A673 (cell line): ENCODE measurements at regions not wholly inside any gene's neighbourhood (a gene's known extent, or its start where the extent isn't known, plus 50 kb on each side); places are given as distances from the start of the nearest gene placed in this dataset.

Experiments used
- BruUV-seq: library from RNA; stranded (reverse); fragments of 400-500 nt; replicated peaks from 2 replicates; lab custom pipeline; 2021; lab: Mats Ljungman, UMichigan
- CTCF ChIA-PET: fragments of 300-600 bp; sonication (Branson Sonifier 250); formaldehyde crosslinking; loops from one replicate; lab custom pipeline; 2022; ENCODE audit warnings: antibody characterized with exemption; lab: Charles Lee
- POLR2A ChIA-PET: fragments of 300-600 bp; sonication (Branson Sonifier 250); formaldehyde crosslinking; loops from one replicate; lab custom pipeline; 2022; ENCODE audit warnings: antibody characterized with exemption; ENCODE audit not compliant: low non-redundant PET; lab: Charles Lee
- DNase-seq: peaks from one replicate; pipeline ENCODE4 v3.0.0-alpha.2; 2015; ENCODE audit warnings: low spot score
- H3K27ac ChIP-seq: fragments of 200-600 bp; sonication (generic); 2 replicates; pipeline ENCODE4 v1.5.1; 2016; ENCODE audit warnings: mixed run types, low read depth, mild to moderate bottlenecking, mixed read lengths, antibody characterized with exemption, low read length; ENCODE audit not compliant: poor library complexity, severe bottlenecking
- H3K27me3 ChIP-seq: fragments of 200-600 bp; sonication (generic); replicated peaks from 2 replicates; pipeline ENCODE4 v1.6.1; 2017; ENCODE audit warnings: mixed run types, low read depth, mild to moderate bottlenecking, mixed read lengths, antibody characterized with exemption, low read length; ENCODE audit not compliant: insufficient read depth, poor library complexity
- H3K36me3 ChIP-seq: fragments of 200-600 bp; sonication (generic); 2 replicates; pipeline ENCODE4 v1.6.1; 2016; ENCODE audit warnings: mixed run types, mild to moderate bottlenecking, mixed read lengths, antibody characterized with exemption, low read length; ENCODE audit not compliant: insufficient read depth, poor library complexity, severe bottlenecking
- H3K4me1 ChIP-seq: fragments of 200-600 bp; sonication (generic); 2 replicates; pipeline ENCODE4 v1.6.1; 2017; ENCODE audit warnings: mixed run types, mild to moderate bottlenecking, mixed read lengths, antibody characterized with exemption, low read length; ENCODE audit not compliant: insufficient read depth, poor library complexity, severe bottlenecking
- H3K4me3 ChIP-seq: fragments of 200-600 bp; sonication (generic); 2 replicates; pipeline ENCODE4 v1.5.1; 2016; ENCODE audit warnings: low read depth, mixed run types, mild to moderate bottlenecking, mixed read lengths, low read length; ENCODE audit not compliant: poor library complexity, severe bottlenecking
- H3K9me3 ChIP-seq: fragments of 200-600 bp; sonication (generic); 2 replicates; pipeline ENCODE4 v1.6.1; 2016; ENCODE audit warnings: mixed run types, low read depth, mild to moderate bottlenecking, mixed read lengths, antibody characterized with exemption, low read length; ENCODE audit not compliant: poor library complexity, severe bottlenecking
- EZH2 ChIP-seq: fragments of 200-600 bp; sonication (generic); IDR thresholded peaks from 2 replicates; pipeline ENCODE4 v1.6.1; 2017; ENCODE audit warnings: borderline replicate concordance, low read depth, mild to moderate bottlenecking, mixed read lengths, antibody characterized with exemption, low read length; ENCODE audit not compliant: poor library complexity, severe bottlenecking
- intact Hi-C: fragments of 100-400 bp; cut with micrococcal nuclease; formaldehyde crosslinking; loops from one replicate; pipeline ENCODE4 v1.10.0; 2022; ENCODE audit not compliant: unreplicated experiment
- TF ChIP-seq, protein P1 (sequence below): fragments of 300-800, 200-600 bp; sonication (generic); conservative IDR thresholded peaks from 2 replicates; pipeline ENCODE4 v1.5.1; 2017; ENCODE audit warnings: low read depth, mild to moderate bottlenecking, antibody characterized with exemption, low read length, moderate library complexity, mixed read lengths

DNA sequence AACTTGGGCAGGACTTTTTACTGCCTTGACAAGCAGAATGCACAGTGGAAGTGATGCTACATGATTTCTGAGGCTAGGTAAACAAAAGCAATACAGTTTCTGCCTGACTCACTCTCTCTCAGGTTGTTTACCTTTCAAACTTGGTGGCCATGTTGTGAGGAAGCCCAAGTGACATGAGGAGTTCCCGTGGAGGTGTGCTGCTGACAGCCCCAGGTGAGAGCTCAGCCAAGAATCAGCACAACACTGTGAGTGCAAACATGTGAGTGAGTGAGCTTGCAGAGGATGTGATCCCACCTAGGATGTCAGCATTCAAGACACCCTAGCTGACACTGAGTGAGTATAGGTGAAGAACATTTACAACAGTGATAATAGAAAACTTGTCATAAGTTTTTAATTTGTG is 71.1 kb upstream of the IFNAR2 start:
- ChIA-PET CTCF (no interaction called here), POLR2A (no interaction called here)
- intact Hi-C loops = no loop called here
- no TSS peak for BruUV-seq
- no peak overlapping the region for H3K4me3 ChIP-seq
- no peaks in the 10 kb centered on the region for H3K4me1 ChIP-seq
- no peak for DNase-seq
- no peaks in the 10 kb centered on the region for H3K9me3 ChIP-seq
- H3K36me3 ChIP-seq = no peaks in the 10 kb centered on the region
- TF ChIP-seq, protein P1, sequence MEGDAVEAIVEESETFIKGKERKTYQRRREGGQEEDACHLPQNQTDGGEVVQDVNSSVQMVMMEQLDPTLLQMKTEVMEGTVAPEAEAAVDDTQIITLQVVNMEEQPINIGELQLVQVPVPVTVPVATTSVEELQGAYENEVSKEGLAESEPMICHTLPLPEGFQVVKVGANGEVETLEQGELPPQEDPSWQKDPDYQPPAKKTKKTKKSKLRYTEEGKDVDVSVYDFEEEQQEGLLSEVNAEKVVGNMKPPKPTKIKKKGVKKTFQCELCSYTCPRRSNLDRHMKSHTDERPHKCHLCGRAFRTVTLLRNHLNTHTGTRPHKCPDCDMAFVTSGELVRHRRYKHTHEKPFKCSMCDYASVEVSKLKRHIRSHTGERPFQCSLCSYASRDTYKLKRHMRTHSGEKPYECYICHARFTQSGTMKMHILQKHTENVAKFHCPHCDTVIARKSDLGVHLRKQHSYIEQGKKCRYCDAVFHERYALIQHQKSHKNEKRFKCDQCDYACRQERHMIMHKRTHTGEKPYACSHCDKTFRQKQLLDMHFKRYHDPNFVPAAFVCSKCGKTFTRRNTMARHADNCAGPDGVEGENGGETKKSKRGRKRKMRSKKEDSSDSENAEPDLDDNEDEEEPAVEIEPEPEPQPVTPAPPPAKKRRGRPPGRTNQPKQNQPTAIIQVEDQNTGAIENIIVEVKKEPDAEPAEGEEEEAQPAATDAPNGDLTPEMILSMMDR = no peak
- no peak for TF ChIP-seq EZH2
- H3K27me3 ChIP-seq = peaks cover 70% of the 10 kb centered on the region
- H3K27ac ChIP-seq = no peak overlapping the region

DNA sequence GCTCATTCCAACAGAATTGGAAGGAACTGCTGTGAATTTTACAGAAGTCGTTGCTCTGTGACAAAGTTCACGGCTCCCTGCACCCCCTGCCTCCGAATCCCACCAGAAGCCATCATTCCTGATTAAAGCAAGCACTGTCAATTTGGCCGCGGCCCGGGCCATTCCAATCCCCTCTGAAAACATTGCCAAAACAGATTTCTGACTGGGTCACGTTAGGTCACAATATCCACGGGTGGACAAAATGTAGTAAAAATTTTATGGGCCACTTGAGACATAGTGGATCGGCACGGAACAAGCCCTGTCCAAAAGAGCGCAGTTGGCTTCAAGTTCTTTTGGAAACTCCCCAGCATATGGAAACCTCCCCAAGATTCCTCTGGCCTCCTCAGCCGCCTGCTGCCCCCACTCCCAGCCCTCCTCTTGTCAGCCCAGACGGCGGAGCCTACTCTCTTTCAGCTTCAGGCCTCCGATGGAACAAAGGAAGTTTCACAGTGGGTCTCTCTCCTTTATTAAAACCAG is 67.2 kb upstream of the IFNAR2 start:
- BruUV-seq = no TSS peak
- Histone ChIP-seq H3K27me3 (peaks cover 81% of the 10 kb centered on the region), H3K27ac (no peak overlapping the region), H3K36me3 (no peaks in the 10 kb centered on the region), H3K9me3 (no peaks in the 10 kb centered on the region), H3K4me3 (no peak overlapping the region), H3K4me1 (no peaks in the 10 kb centered on the region)
- CTCF ChIA-PET = no interaction called here
- intact Hi-C loops = no loop called here
- POLR2A ChIA-PET = no interaction called here
- TF ChIP-seq EZH2 = peak; percentile 64
- TF ChIP-seq, protein P1 = no peak
- DNase-seq = no peak

DNA sequence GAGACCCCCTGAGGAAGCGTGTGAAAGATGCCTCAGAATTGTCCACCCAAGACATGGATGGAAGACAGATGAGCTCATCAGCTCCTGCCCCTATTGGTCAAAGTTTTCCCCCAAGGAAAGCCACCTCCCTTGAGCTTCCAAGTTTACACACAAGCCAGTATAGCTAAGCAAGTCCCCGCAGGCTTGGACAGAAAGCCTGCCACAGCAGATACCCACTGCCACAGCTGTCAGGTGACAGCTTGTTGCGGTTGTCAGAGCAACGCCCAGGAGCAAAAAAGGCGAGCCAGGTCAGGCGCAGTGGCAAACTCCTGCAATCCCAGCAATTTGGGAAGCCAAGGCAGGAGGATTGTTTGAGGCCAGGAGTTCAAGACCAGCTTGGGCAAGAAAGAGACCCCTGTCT is 60.9 kb upstream of the IFNAR2 start:
- intact Hi-C loops = no loop called here
- DNase-seq = no peak
- BruUV-seq = no TSS peak

More for the DNA sequence above, 60.9 kb upstream of the IFNAR2 start:
- ChIA-PET POLR2A (no interaction called here), CTCF (no interaction called here)
- peaks cover 76% of the 10 kb centered on the region for H3K27me3 ChIP-seq
- TF ChIP-seq EZH2 = no peak
- TF ChIP-seq, protein P1 = no peak
- no peaks in the 10 kb centered on the region for H3K4me1 ChIP-seq
- H3K27ac ChIP-seq = no peak overlapping the region
- no peaks in the 10 kb centered on the region for H3K36me3 ChIP-seq
- no peaks in the 10 kb centered on the region for H3K9me3 ChIP-seq
- no peak overlapping the region for H3K4me3 ChIP-seq
